NCI-H226 (cell line): ENCODE measurements at regions not wholly inside any gene's neighbourhood (a gene's known extent, or its start where the extent isn't known, plus 50 kb on each side); places are given as distances from the start of the nearest gene placed in this dataset.

Experiments
- DNase-seq: peaks from one replicate; pipeline ENCODE4 v3.0.0-alpha.2; 2015

- no peak for DNase-seq
These were observed 225.7 kb downstream of the DPH6 start for GRCh38 chr15:35320158-35320780.

- no peak for DNase-seq
These were observed 226.6 kb downstream of the DPH6 start for GRCh38 chr15:35319354-35319753.

GRCh38 chr15:35317217-35317616, 228.7 kb downstream of the DPH6 start:
- no peak for DNase-seq

GRCh38 chr15:35312344-35312743, 227.2 kb upstream of the NANOGP8 start:
- DNase-seq, result no peak

- no peak for DNase-seq
These were observed 226.5 kb upstream of the NANOGP8 start for GRCh38 chr15:35311615-35312014.

GRCh38 chr15:35309886-35310285, 224.8 kb upstream of the NANOGP8 start:
- DNase-seq, result no peak

GRCh38 chr15:35308802-35309201, 223.7 kb upstream of the NANOGP8 start:
- peak; percentile 34 for DNase-seq

- DNase-seq, result no peak
These were observed 222.6 kb upstream of the NANOGP8 start for GRCh38 chr15:35307676-35308075.

- no peak for DNase-seq
These were observed 221.9 kb upstream of the NANOGP8 start for GRCh38 chr15:35307026-35307425.

- DNase-seq, result peak; percentile 86
These were observed 221.4 kb upstream of the NANOGP8 start for GRCh38 chr15:35306361-35306981.

GRCh38 chr15:35305946-35306345, 220.9 kb upstream of the NANOGP8 start:
- peak; percentile 78 for DNase-seq

- DNase-seq, result no peak
These were observed 220.0 kb upstream of the NANOGP8 start for GRCh38 chr15:35305031-35305550.

GRCh38 chr15:35304389-35304788, 219.3 kb upstream of the NANOGP8 start:
- no peak for DNase-seq

- DNase-seq, result no peak
These were observed 217.2 kb upstream of the NANOGP8 start for GRCh38 chr15:35302334-35302733.

- no peak for DNase-seq
These were observed 216.0 kb upstream of the NANOGP8 start for GRCh38 chr15:35301088-35301487.

- no peak for DNase-seq
These were observed 214.1 kb upstream of the NANOGP8 start for GRCh38 chr15:35299059-35299735.

- no peak for DNase-seq
These were observed 213.4 kb upstream of the NANOGP8 start for GRCh38 chr15:35298509-35298908.

GRCh38 chr15:35293353-35294130, 208.4 kb upstream of the NANOGP8 start:
- peak; percentile 47 for DNase-seq

- no peak for DNase-seq
These were observed 205.2 kb upstream of the NANOGP8 start for GRCh38 chr15:35290301-35290721.

- peak; percentile 6 for DNase-seq
These were observed 204.0 kb upstream of the NANOGP8 start for GRCh38 chr15:35289024-35289617.

- DNase-seq, result no peak
These were observed 203.5 kb upstream of the NANOGP8 start for GRCh38 chr15:35288580-35288979.

- no peak for DNase-seq
These were observed 201.6 kb upstream of the NANOGP8 start for GRCh38 chr15:35286721-35287120.

GRCh38 chr15:35282965-35283496, 197.9 kb upstream of the NANOGP8 start:
- no peak for DNase-seq
